Fibroblast of villous mesenchyme (primary cell): ENCODE measurements at regions not wholly inside any gene's neighbourhood (a gene's known extent, or its start where the extent isn't known, plus 50 kb on each side); places are given as distances from the start of the nearest gene placed in this dataset.
"Not testable (repeated sequence)": the region's sequence is repeated elsewhere in the genome, so short reads cannot be mapped to it uniquely, and the experiment has no call there.

Experiments
- DNase-seq: peaks from one replicate; pipeline ENCODE4 v3.0.0-alpha.2; 2010; ENCODE audit warnings: low read depth
- H3K4me3 ChIP-seq: 2 replicates; pipeline ENCODE4 v1.5.1; 2011; ENCODE audit warnings: low read depth, mild to moderate bottlenecking, low read length
- CTCF ChIP-seq: IDR thresholded peaks from 2 replicates; pipeline ENCODE4 v1.5.1; 2012; ENCODE audit warnings: low read depth, mild to moderate bottlenecking, low read length; ENCODE audit not compliant: insufficient read depth

GRCh38 chr7:45324683-45325237 is 167.2 kb downstream of the RAMP3 start:
- no peak for DNase-seq
- H3K4me3 ChIP-seq = no peak overlapping the region
- TF ChIP-seq CTCF = no peak

- no peak for TF ChIP-seq CTCF
- DNase-seq = no peak
- no peak overlapping the region for H3K4me3 ChIP-seq
Observed at GRCh38 chr7:45325378-45325777, 167.8 kb downstream of the RAMP3 start.

- DNase-seq = no peak
- no peak for TF ChIP-seq CTCF
- no peak overlapping the region for H3K4me3 ChIP-seq
Observed at GRCh38 chr7:45328403-45328981, 170.9 kb downstream of the RAMP3 start.

- TF ChIP-seq CTCF = no peak
- no peak overlapping the region for H3K4me3 ChIP-seq
- DNase-seq = no peak
Observed at GRCh38 chr7:45331563-45331962, 174.0 kb downstream of the RAMP3 start.

GRCh38 chr7:45335024-45335423 is 177.4 kb downstream of the RAMP3 start:
- DNase-seq = not testable (repeated sequence)

GRCh38 chr7:45342236-45342635 is 184.6 kb downstream of the RAMP3 start:
- H3K4me3 ChIP-seq = peak overlapping the region; percentile 10
- DNase-seq = peak; percentile 14
- TF ChIP-seq CTCF = no peak

More at GRCh38 chr7:45335024-45335423, 177.4 kb downstream of the RAMP3 start:
- H3K4me3 ChIP-seq = not testable (repeated sequence)

- TF ChIP-seq CTCF = no peak
- no peak overlapping the region for H3K4me3 ChIP-seq
- no peak for DNase-seq
Observed at GRCh38 chr7:45343746-45344145, 186.2 kb downstream of the RAMP3 start.
